HCEC 1CT (cell line): ENCODE measurements at regions not wholly inside any gene's neighbourhood (a gene's known extent, or its start where the extent isn't known, plus 50 kb on each side); places are given as distances from the start of the nearest gene placed in this dataset.

Source experiments
- DNase-seq: peaks from one replicate; pipeline ENCODE4 v3.0.0-alpha.2; 2017

DNA sequence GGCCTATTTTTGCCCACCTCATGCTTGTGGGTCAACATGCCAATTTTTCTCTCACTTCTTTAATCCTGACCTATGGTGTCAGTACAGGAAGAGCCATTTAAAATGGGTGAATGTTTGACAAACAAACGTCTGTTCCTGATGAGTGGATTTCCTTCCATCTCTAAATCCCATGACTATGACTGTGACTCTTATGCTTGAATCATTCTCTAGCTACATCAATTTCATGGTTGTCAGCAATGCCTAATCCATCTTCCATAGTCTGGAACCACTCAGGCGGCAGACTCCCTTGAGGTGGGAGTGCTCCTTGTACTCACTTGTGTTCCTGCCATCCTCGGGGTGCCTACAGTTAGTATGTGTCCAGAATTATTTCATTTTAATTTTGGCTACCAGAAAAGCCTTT, 194.9 kb upstream of the RPS6KA3 start:
- peak; percentile 55 for DNase-seq

DNA sequence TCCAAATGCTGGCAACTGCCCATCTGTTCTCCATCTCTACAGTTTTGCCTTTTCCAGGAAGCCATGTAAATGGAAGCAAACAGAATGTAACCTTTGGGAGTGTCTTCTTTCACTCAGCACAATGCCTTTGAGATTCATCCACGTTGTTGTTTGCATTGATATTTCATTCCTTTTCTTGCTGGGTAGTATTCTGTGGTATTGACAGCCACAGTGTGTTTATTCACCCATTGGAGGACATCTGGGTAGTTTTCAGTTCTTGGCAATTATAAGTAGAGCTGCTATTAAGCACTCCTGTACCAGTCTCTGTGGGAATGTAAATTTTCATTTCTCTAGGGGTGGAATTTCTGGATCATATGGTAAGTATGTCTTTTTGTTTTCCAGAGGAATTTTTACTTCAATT, 194.3 kb upstream of the RPS6KA3 start:
- DNase-seq: no peak

DNA sequence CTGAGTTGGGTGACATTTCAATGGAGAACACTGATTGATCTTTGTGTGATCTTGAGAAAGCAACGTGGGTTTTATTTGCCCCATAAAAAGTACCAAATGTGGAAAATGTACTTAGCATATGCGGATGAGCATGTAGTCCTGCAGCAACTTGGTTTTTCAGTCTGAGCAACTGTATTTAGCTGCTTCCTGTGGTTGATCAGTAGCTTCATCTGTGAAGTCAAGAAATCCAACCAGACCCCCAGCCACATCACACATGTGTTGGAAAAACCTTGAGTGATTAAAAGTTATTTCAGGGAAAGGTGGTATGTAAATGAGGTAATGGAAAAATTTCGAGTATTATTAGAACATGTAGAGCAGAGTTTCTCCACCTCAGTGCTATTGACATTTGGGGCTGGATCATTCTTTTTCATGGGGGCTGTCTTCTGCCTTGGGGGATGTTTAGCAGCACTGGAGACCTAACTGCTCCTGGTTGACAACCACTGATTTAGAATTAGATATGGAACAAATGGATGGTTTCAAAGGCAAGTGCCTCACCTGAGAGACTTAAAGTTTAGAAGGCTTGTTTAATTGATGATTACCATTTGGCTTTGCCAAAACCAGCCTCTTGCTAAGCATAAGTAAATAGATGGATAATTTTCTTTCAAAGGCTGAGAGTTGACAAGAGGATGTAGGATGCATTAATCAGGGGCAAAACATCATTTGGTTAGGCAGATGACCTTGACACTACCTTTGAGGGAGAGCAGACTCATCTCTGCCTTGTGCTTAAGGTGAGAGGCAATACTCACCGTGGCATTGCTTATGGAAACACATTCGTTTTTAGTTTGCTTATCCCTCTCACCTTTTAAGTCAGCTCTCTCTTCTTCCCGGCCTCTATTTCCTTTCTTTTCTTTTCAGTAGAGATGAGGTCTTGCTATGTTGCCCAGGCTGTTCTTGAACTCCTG, 193.0 kb upstream of the RPS6KA3 start:
- no peak for DNase-seq

DNA sequence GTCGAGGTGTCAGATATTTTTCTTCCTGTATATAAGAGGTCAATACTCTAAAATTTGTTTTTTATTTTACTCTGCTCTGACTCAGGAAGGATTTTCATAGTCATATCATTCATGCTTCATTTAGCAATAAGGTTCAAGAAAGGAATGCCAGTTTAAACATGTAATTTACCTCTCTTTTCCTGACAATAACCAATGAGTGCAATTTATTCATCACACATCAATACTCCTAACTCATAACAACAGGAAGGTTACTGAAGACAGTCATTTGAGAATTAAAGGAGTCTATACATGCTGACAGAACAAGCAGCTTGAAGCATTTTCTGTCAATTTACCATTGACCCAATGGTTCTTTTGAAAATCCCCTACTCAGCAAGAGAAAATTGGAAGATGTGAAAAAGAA, 190.3 kb upstream of the RPS6KA3 start:
- DNase-seq: no peak

DNA sequence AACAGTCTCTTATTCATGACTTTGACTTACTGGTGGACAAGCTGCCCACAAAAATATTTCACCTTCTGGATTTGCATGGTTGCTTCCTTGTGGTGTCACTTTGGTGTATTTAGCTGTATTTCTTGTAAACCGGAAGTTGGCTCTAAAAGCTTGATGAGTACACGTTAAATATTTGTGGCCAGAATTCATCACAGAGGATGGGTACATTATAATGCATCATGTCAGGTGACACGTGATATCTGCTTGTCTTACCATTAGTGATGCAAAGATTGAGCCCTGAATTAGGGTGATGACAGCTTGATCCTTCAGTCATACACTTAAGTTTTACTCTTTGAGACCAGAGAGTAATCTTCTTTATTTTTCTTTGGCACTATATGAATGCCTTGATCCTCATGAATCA, 188.3 kb upstream of the RPS6KA3 start:
- peak; percentile 20 for DNase-seq

DNA sequence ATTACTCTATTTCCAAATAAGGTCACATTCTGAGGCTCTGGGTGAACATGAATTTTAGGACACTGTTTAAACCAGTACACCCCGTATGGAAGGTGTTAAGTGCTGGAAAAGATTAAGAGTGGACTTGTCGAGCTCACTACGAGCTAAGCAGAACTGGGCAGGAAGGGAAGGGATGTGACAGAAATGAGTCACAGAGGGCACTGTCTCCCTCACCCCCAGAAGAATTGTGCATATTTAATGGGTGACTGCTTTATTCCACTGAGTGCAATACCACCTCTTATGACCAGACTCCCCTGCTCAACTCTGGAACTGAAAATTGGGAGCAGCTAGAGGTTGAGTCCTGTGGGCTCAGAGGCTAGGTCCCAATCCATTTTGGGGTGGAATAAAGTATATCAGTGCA, 187.4 kb upstream of the RPS6KA3 start:
- DNase-seq: peak; percentile 42

DNA sequence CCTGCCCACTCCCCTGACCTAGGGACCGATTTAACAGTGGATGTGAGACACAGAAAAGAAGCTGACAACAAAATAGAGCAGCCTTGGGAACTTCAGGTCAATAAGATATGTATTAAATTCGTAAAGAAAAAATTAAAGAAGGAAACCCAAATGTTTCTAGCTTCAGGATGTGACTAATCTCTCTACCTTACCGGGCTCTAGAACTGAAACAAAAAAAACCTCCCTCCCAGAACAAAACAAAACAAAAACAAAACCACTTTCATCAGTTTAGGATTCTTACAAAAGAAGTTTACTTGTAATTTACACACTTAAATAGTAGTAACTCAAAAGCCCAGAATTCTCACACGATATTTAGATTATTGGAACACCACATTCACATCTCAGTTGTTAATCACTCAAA, 185.8 kb upstream of the RPS6KA3 start:
- no peak for DNase-seq

DNA sequence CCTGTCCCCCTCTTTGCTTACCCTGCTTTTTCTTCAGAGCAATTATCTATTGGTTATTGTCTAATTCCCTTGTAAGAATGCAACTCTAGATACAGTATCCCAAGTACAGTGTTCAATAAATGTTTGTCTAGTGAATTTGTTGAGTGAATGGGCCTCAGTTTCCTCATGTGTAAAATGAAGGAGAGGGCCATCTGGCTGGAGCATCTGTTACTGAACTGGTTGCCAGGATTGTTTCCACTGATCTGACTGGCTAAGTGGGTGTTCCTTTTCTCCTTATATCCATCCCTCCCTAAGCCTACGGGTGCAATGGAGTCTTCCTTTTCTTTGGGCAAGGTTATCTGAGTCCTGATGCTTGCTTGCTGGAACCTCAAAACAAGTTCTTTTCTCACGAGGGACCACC, 185.2 kb upstream of the RPS6KA3 start:
- no peak for DNase-seq

DNA sequence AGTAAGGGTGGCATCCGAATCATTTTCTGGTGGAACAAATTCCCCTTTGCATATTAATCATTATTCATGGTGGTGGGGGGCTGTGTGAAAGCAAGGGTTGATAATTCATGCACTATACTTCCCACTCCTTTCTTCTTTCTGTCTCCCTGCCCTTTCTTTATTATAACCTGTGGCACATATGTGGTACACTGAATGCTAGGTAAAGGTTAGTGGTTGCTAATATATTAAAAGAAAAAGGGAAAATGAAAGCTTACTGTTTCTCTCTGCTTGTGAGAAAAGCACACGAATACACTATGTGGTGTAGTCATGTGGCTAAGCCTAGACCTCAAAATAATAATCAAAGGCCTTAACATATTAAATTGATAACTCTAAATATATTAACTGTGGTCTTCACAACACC, 178.4 kb upstream of the RPS6KA3 start:
- no peak for DNase-seq

DNA sequence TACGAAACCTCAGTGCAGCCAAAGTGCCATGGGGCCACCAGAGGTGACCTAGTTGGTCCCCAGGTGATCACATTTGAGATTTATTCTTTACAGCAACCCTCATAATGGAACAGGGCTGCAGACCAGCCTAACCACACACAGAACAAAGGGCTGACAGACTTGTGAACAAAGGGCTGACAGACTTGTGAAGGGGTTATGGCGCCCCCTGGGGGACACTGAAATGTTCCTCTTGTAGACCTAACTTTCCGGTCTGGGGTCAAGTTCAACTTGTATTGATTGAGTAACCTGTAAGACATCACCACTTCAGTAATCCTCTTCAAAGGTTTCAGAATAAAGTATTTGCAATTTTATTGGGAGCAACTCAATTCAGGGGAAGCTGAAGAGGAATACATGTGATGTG, 175.9 kb upstream of the RPS6KA3 start:
- peak; percentile 60 for DNase-seq

DNA sequence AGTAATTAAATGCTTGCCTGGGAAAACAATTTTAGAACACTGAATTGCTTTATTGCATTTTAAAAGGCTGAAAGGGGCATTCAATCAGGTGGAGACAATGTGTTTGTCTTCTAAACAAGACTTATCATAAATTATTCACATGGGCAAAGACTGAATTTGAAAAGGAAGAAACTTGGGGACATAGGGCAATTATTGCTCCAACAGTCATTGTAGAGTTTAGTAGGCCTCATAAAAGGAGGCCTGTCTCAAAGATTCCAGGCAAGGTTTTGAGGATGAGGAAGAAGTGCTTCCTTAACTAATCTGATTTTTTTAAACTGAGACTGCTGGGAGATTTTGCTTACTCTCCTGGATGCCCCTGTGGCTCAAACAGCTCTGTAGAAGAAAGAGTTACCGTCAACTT, 174.4 kb upstream of the RPS6KA3 start:
- DNase-seq: no peak

DNA sequence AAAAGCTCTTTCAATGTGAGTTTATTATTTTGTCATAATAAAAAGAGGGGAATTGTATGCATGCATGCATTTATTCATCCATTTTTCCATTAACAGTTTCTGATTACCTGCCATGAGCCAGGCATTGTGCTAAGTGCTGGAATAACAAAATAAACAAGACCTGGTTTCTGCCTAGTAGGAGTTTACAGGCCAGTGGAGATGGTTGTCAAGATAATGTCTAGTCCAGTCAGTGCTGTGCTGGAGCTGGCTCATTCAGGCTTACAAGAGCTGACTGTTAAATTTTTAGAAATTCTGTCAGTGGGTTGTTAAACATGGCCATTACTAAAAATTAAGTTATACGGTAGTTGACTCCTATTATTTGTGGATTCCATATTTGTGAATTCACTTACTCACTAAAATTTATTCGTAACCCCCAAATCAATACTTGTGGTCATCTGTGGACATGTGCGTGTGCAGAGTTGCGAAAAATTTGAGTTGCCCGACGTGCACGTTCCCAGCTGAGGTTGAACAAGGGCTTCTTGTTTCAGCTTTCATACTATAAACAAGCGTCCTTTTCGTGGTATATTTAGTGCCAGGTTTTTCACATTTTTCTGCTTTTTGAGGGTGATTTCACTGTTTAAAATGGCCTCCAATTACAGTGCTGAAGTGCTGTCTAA, 172.3 kb upstream of the RPS6KA3 start:
- no peak for DNase-seq

DNA sequence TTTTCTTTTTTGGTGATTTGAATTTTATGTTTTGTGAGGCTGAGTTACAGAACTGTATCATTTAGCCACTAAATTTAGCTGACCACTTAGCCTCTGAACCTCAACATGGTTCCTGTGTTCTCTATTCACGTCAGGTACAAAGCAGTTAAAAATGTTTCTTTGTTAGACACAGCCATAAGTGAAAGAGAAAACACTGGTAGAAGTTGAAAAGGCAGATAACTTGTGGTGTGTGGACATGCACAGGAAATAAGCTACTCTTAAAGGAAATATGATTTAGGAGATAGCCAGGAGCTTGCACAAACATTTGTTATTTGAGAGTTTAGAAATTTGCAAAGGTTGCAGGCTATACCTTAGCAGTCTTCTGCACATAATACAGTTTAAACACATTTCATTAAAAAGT, 171.0 kb upstream of the RPS6KA3 start:
- no peak for DNase-seq

DNA sequence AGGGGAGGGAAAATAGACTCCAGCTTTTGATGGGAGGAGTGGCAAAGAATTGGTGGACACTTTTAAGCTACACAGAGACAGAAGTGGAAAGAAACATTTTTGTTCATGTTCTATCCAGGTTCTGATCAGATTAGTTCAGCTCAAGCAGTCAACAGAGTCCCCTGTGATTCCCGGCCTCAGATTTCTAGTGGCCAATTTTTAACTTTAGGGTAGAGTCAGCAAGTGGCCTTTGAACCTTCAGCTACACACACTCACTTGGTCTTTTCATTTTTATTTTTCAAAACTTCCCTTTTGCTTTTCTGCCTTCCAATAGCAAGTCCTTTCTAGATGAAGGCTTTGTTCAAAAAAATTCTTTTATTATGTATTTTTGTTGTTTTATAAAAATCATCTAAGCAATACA, 169.2 kb upstream of the RPS6KA3 start:
- no peak for DNase-seq

DNA sequence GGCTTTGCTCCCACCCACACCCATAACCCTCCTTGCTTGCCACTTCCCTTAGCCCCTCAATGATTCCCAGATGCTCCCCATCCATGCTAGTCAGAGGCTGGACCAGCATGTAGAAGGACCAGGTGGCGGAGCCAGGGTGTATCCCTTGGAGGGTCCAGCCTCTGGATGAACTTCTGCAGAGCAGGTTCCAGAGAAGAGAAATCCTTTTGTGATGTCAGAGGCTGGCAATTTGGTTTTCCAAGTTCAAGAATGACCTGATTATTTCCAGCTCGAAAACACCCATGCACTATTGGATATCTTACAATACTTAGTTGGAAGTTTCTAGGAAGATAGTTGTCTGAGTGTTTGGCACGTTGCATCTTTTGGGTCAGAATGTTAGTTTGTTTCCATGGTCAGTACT, 168.3 kb upstream of the RPS6KA3 start:
- DNase-seq: no peak

DNA sequence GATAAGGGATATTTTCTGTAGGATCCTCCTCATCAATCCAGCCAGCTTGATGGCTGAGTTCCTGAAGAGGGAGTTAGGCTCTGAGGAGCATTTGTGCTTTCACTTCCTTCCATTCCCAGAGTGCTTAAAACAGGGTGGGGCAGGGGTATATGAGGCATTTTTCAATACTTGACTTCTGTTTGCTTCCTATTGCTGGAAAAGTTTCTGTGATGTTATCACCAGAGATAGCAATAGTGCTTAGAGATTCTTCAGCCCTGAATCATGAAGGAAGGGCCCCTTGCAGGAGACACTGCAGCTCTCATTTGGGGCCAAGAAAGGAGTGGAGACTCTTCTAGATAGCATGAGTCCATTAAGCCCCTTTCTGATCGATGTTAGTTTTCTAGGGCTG, 166.7 kb upstream of the RPS6KA3 start:
- no peak for DNase-seq

DNA sequence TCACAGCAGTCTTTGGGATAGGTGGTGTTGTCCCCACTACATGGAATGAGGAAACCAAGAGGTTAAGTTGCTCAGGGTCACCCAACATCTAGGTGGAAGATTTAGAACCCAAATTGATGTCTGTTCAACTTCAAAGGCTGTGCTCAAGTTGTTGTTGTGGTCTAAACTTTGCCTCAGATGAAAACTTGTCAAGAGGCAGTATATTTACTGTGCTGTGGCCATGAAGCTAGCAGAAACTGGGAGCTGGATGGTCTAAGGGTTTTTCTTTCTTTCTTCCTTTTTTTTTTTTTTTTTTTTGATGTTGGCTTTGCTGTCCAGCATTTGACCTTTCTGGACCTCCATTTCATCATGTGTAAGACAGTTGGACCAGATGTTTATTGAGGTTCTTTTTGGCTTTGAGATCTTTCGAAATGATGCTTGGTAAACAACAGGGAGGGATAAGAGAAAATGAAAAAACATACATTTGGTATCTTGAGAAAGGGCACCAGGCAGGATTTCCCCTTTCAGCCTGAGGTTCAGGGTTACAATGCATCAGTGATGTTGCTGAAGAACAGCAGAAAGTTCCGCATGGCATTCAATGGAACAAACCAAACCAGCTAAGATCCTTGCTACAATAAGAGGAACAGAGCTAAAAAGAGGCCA, 166.2 kb upstream of the RPS6KA3 start:
- DNase-seq: no peak

DNA sequence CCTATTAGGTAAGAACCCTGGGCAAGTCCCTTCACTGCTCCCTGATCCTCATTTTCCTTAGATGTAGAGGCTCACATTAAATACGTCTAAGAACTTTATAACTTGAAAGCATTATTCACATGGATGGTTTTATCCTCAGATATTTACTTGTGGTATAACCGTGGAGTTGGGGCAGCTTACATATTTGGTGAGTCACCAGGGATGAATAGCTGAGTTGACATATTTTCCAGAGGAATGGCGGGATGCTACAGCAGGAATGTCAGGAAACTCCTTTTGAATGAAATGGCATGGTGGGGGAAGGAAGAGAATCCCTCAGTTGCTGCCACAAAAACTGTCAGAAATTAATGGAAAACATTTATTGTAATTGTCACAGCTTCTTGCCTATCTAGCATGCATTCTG, 165.3 kb upstream of the RPS6KA3 start:
- peak; percentile 56 for DNase-seq

DNA sequence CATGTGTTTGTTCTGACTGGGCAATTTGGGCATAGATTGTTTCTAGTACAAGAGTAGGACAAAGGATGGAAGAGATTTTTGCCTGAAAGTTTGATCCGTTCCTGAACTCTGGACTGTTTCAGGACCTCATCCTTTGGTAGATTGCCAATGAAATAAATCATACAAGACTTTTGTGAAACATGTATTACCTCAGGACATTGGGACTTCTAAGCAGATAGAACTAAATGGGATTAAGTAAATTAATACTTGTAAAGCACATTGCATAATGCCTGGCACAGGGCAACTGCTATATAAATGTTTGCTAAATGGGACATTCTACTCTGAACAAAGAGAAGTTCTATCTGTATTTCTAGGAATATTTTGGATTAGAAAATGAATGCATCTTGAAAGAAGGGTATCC, 164.8 kb upstream of the RPS6KA3 start:
- no peak for DNase-seq

DNA sequence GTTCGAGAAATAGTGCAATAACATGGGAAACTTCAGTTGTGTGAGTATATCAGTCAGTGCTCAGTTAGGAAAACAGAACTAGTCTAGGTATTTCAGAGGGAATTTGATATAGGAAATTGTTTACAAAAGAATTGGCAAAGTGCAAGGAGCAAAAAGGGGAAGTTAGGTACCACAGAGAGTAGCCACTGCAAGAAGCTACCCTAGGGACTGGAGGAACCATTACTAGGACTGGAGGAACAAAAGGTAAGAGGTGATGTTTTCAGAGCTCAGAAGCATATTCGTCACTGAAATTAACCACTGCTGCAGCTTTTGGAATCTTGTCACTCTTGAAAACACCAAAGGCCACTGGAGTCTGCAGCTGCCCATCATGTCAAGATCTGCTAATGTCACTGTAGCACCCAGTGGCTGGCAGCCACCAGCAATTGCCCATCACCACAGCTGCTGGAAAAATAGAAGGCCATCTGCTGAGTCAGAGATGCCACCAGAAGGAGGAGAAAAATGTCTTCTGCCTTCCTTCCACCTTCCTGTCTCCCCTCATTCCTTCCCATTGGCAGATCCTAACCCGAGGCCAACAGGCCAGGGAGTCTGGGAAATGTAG, 160.6 kb upstream of the RPS6KA3 start:
- no peak for DNase-seq

DNA sequence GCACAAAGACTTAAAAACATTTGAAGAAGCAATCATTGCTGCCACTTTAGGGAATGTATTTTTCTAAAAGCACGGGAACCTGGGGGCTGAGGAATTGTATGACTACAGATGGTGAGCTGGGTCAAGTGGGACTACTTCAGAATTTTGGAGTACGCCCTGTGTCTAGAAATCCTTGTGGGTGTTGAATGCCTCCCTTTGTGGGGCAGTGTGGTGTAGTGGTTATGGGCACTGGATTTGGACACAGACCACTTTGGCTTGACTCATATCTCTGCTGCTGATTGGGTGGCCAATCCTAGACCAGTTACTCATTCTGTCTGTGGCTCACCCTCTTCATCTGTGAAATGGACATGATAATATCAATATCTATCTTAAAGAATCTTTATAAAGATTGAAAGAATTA, 155.0 kb upstream of the RPS6KA3 start:
- DNase-seq: no peak

DNA sequence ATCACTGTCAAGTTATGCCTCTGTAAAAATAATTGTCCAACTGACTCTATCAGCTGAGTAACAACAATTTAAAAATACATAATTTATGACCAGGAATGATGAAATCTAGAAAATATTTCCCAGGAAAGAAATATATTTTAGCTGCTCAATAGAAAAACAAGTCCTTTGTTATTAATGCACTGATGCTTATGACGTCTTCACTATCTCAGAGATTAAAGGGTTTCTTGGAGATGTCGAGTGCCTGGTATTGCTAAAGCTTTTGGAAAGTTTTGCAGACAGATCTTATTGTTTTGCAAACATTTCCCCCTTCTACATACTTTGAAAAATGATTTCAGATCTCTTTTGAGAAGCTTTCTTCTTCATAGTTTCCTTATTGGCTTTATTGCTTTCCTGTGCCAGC, 154.6 kb upstream of the RPS6KA3 start:
- no peak for DNase-seq

DNA sequence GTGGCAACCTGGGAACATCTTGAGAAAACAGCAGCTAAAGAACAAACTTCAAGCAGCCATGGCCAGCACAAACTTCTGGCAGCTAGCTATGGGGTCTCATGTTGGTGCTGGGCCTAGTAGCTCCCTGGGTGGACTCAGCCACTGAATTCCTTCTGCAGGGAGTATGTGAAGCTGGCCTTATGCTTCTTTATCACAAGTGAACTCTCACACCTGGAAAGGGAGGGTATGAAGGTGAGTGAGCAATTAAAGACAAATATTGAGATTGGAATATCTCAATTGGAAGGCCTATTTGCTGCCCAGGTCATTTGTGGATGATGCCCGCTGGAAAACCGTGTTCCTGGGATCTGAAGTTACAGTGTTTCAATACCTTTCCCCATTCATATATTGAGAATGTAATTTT, 153.3 kb upstream of the RPS6KA3 start:
- no peak for DNase-seq
